SKM-1 (cell line): ENCODE measurements at regions not wholly inside any gene's neighbourhood (a gene's known extent, or its start where the extent isn't known, plus 50 kb on each side); places are given as distances from the start of the nearest gene placed in this dataset.
A peak's percentile ranks its signal among the peaks of the same experiment; 100 is the strongest.

Source experiments
- DNase-seq: peaks from one replicate; lab custom pipeline; 2025; ENCODE audit not compliant: unreplicated experiment; lab: John Stamatoyannopoulos, UW

DNA sequence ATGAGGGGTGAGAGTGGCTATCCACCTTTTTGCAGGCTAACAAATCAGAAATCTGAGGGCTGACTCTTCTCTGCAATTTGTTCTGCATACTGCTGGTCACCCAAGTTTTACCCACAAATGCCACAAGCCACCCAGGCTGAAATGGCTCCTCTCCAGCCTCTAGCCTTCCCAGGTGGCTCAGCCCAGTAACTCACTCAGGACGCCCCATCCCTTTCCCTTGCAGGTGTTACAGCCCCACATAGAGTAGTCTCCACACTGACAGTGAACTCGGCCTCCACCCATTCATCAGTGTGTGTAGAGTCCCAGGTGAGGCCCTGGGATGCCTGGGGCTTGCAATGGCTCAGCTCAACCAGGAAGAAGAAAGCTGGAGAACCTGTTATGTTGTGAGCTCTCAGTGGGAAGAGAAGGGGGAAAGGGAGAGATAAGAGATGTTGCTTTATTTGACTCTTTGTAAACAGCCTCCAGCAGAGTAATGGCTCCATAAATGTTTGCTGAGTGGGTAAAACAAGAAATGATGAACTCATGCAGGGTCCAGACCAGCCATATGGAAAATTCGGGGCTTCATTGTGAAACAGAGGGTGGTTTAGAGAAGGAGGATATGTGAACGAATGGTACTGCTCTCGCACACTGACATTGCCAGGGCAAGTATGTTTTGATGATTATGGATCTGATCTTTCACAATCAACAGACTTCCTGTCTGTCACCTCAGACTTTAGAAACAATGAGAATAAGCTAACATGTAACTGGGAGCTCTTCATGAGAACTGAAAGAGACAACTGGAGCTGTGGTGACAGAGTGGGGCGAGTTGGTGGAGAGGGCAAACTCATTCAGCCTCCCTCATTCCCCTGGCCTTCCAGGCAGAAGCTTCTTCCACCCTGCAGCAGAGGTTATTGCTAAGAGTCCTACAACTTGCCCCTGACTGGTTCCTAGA lies 74.2 kb upstream of the RFC3 start:
- DNase-seq = peak; percentile 61

DNA sequence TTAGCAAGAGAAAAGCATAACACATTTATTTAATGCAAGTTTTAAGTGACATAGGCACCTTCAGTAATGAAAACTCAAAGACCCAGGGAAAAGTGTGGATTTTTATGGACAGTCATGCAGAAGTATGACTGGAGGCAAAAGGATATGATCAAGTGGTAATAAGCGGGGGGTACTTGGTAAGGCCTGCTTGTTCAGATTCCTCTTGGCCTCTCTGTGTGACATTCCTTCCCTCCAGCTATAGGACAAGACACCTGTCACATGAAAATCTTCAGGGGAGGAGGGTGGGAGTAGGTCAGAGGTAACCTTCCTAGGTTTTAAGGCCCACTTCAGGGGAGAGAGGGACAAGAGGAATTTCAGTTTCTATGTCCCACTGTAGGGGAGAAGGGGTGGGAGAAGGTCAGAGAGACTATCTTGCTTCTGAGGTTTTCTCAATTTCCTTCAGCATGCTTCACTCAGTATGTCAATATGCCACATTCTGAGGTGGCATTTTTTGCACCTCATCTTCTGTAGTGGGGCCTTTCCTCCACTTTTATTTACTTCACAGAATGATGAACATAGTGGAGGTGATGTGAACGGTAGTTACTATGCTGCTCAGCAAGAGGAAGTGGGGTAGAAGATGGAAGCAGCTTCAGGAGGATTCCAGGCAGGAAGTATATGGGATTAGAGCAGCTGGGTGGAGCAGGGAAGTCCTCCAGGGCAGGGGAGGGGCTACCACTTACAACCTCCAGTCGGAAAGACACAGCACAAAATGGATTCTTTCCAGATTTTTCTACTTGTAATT lies 73.2 kb upstream of the RFC3 start:
- DNase-seq = no peak

DNA sequence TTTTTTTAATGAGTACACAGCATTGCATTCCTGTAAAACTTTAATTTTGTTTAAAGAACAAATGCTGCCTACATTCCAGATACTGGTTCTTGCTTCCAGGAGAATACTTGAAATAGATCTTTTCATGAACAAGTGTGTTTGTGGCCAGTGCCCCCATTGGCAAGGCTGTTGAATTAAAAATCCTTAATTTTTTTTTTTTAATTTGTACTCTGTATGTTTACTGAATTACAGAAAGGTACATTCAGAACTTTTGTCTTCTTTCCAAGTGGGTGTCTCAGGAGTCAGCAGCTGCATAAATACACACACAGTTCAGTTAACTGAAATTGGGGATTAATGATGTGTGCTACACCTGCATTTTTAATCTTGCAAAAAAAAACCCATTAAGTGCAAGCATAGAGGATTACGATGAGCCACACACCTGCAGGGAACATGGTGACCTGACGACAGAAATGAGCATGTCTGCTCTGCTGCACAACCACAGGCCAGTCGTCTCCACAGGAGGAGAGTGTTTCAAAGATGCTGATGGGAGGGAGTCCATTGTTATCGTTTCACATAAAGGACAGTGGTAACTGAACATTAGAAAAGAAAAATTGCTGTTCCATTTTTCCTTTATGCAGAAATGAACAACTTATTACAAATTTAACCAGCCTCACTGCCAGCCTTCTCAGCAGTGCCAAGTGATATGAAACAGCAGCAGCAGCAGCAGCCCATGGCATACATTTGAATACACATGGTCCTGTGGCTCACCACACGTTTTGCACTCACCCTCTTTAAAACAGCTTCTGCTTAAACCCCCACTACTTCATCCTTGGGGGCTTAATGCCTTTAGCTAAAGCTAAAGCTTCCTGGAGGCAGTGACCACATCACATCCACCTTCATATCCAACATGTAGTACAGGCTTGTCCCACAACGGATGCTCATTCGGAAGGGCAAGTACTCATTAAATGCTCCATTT lies 72.3 kb upstream of the RFC3 start:
- DNase-seq = no peak

DNA sequence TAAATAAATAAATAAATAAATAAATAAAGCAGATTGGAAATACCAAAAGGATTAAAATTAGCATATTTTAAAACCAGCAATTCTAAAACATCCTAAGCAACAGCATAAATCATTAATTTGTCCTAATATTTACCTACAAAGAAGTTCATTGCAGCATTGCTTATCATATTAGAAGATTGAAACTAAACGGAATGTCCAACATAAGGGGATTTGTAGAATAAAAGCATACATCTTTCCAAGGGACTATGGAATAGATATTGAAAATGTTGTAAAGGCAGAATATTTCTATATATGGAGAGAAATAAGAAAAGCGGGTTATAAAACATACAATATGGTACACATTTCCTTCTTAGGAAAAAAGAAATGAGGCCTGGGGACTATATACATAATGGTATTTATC lies 71.1 kb upstream of the RFC3 start:
- no peak for DNase-seq

DNA sequence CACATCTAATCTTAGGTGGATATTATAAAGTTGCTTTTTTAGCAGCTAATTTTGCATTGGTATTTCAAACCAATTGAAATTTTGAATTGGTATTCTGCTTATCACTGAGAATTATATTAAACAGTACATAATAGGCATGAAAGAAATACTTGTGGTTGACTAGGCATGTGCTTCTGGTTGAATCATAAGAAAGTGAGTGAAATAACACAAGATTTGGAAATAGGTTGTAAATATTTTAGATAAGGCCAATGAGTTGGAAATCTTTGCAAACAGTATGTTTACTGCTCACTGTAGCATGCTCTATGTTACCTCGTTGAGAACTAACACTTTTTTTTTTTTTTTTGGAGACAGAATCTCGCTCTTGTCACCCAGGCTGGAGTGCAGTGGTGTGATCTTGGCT lies 66.8 kb upstream of the RFC3 start:
- DNase-seq = no peak

DNA sequence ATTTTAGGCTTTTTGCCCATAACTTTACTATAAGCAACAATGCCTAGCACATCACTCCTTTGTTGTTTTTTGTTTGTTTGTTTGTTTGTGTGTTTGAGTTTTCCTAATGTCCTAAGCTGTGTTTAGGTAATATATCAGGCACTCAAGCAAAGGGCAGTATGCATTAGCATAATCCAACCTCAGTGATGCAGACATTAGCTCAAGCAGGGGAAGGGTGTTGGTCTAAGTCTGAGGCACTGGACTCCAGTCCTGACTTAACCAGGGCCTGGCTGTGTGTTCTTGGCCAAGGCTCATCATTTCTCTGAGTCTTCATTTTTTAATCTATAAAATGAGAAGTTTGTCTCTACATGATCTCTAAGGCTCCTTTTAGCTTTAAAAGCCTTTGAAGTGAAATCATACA lies 65.9 kb upstream of the RFC3 start:
- DNase-seq = no peak

DNA sequence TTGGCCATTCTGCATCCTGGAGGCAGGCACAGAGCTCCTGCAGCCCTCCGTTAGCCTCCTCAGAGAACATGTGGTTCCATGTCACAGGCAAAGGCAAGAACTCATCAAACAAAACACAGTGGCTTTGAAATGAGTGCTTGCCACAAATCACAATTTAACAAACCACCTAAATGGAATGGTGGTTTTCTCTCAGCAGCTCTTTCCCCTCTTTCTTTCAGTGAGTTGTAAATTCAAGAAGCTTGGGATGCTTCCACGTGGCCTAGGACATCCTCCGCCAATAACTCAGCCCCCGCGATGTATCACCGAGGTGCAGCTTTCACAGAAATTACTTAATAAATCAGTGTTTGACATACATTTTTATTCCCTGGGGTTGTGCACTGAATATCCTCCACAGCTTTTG lies 65.4 kb upstream of the RFC3 start:
- no peak for DNase-seq

DNA sequence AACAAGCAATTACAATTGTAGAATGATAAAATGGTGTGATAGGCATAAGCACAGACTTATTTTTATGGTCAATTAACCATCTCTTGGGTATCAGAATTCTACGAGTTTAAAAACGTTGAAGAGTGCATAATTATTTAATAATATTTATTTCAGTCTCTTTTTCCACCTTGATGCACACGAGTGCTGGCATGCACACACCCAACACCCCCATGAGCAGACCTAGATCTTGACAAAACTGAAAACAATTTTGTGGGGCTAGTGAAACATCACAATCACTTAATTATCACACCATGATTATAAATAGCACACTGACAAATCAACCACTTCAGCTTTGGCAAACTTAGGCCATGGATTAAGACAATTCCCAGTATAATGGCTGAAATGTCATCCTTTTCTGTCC lies 61.0 kb upstream of the RFC3 start:
- no peak for DNase-seq

DNA sequence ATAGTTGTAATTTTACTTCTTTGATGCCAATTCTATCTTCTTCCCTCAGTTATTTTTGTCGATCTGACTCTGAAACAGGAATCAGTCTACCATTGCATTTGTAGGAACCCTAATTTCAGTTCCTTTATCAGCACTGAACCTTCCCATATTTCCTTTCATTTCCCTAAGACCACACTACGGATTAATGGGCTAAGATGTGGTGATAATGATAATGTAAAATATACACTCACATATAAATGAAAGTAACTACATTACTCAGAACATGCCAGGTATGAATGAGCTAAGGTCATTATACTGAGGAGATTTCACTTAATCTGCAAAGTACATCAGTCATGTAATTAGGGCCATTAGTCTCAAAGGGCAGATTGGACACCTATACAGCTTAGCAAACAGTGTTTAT lies 60.2 kb upstream of the RFC3 start:
- DNase-seq = no peak

DNA sequence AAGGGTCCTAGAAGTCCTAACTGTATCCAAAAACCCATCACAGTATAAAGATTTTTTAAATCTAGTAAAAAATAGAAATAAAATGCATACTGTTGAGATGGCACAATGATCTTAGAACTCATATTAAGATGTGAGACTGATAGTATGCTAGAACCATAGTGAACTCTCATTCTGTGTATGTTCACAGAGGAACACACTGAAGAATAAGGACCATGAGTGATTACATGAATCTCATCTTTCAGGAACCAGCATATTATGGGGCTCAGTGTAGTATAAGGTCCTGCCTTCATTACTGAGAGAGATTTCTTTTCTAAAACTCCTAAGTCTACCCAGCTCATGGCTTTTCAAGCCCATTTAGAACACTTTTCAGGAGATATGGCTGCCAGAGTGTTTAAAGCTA lies 59.8 kb upstream of the RFC3 start:
- DNase-seq = no peak

DNA sequence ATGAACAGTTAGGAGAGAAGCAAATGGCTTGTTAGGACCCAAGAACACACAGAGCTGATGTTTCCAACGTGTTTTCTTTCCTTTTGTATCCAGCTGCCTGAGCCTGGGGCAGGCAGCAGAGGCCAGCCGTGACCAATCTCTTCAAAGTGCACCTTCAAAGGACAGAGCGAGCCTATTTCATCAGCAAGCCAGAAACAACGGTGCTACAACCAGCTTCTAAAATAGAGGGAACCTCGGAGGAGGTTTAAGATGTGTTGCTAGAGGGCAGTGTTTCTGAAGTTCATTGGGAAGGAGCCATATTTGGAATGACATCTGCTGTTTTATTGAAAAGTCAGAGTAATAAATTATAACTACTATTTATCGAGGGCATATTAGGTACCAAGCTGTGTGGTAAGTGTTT lies 56.2 kb upstream of the RFC3 start:
- no peak for DNase-seq

DNA sequence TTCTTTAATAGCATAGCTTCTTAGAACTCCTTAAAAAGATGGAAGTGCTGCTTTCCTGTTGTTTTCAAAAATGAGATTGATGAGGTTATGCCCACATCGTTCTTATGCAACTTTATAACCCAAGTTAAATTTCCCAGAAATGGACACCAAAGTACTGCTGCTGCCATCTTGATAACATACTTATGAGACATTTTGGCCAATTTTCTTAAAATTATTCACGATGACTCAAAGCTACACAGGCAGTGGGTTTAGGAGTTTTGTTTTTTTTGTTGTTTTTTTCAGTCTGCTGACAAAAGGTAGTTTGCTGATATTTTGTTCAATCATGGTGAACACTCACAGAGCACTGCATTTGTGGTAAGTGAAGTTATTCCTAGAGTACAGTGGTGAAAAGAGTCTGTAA lies 54.9 kb upstream of the RFC3 start:
- no peak for DNase-seq

DNA sequence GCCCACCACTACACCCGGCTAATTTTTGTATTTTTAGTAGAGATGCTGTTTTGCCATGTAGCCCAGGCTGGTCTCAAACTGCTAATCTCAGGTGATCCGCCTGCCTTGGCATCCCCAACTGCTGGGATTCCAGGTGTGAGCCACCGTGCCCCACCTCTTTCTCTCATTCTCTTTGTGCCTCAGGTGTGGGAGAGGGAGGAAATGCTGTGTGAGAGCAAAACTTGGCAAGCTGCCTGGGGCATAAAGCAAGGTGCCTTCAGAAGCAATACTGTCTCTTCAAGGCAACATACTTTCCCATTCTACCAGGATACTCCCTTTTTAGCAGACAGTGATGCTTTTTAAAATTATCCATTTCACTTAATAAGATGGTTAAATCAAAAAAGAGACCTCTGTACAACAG lies 53.2 kb upstream of the RFC3 start:
- no peak for DNase-seq

DNA sequence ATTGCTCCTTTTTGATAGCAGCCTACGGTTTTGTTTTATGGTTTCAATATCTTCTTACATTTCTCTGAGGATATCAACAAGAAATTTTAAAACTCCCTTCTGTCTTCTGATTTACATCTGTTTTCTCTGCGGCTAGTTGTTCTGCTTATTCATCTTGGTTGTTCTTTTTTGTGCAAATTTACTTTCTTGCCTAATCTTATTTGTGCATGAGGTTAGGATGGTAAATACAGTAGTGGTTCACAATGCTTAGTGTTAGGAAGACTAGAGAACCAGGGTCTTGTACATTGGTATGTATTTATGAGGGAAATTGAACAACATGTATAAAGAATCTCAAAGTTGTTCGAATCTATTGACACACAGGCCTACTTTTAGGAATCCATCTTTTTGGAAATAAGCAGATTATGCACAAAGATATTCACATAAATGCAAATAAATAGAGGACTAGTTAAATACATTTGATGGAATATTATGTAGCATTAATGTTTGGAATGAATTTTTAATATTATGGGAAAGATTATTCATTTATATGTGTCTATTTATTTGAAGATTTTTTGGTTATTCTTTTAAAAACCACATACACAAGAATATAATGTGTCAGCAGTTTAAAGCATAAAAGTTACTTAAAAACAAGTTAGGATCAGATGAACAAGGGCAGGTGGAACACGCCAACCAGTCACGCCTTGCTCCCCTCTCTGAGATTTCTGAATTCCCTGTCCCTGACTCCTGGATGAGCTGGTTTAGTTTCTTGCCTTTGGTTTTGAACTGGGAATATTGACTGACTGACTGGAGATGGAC lies 51.4 kb upstream of the RFC3 start:
- no peak for DNase-seq

DNA sequence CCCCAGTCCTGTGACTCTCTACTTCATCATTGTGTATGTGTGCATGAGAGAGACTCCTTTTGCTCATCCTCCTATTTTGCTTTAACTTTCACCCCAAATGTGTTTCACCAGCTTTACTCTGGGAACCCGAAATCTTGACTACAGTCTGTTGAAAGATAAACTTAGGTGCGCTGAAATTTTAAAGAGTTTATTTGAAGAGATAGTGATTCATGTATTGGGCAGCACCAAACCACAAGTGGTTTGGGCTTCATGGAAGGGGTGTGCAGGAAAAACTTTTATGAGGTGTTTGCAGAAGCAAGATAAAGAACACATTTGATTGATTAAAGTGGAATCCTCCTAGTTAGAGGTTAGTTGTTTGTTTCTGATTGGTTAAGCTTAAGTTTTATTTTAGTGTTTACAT lies 50.8 kb upstream of the RFC3 start:
- no peak for DNase-seq
